ENCODE measurements at regions not wholly inside any gene's neighbourhood (a gene's known extent, or its start where the extent isn't known, plus 50 kb on each side); places are given as distances from the start of the nearest gene placed in this dataset.

DNA sequence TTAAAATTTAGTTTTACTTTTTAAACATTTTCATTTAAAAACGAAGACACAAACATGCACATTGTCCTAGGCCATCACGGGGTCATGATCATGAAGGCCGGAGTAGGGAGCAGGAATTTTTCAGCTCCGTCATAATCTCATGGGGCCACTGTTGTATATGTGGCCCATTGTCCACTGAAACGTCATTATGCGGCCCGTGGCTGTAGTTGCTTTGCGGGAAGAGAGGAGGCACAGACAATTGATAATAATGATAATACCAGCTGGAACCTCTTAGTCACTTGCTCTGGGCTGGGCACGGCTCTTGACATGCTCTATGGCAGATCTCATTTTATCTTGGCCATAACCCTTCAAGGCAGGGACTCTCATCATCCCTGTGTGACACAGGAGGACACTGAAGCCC is 56.5 kb upstream of the FNDC1 start:
- no peak for DNase-seq (ENCODE audit: low read depth in 1 of 2, low spot score in 2 of 2)
- Histone ChIP-seq H3K4ac (replicated peaks; ENCODE audit: insufficient read length, low read depth, low read length) (no peak overlapping the region), H3K4me2 (ENCODE audit: insufficient read depth in 1 of 2, low read depth in 2 of 2, low read length in 2 of 2) (no peak overlapping the region), H2AFZ (ENCODE audit: low read length) (no peak overlapping the region), H4K5ac (ENCODE audit: insufficient read length, low read depth, low read length) (no peak overlapping the region), H3K23me2 (ENCODE audit: low read depth, low read length) (no peaks in the 10 kb centered on the region), H3K9ac (replicated peaks in 1 of 4; ENCODE audit: extremely low read depth in 1 of 4, low read depth in 3 of 4, low read length in 3 of 4) (no peak overlapping the region), H3K4me1 (replicated peaks in 1 of 4; ENCODE audit: control insufficient read depth in 3 of 4, insufficient read depth in 4 of 4, low read length in 3 of 4) (no peaks in the 10 kb centered on the region), H4K20me1 (replicated peaks in 1 of 2; ENCODE audit: control insufficient read depth in 1 of 2, insufficient read depth in 2 of 2, low read length in 2 of 2) (no peaks in the 10 kb centered on the region), H2BK15ac (ENCODE audit: low read length) (no peak overlapping the region), H2BK5ac (ENCODE audit: low read depth, low read length) (no peak overlapping the region), H3K56ac (replicated peaks; ENCODE audit: insufficient read length, low read depth, low read length) (no peak overlapping the region), H3K23ac (ENCODE audit: insufficient read length) (no peak overlapping the region), H3K36me3 (ENCODE audit: control insufficient read depth in 2 of 4, insufficient read depth in 4 of 4, low read length in 3 of 4) (no peaks in the 10 kb centered on the region), H3K14ac (ENCODE audit: insufficient read length) (no peak overlapping the region), H2BK20ac (ENCODE audit: low read length) (no peak overlapping the region), H2BK120ac (replicated peaks; ENCODE audit: low read depth, low read length) (no peak overlapping the region), H3K27me3 (replicated peaks in 1 of 4; ENCODE audit: control insufficient read depth in 3 of 4, extremely low read depth in 1 of 4, insufficient read depth in 3 of 4, low read length in 3 of 4) (peaks cover 0 to 2% (median 0%) of the 10 kb centered on the region in 4 experiments; a peak in 1 of 7 replicates), H2AK5ac (ENCODE audit: low read depth, low read length) (no peak overlapping the region), H3K9me3 (ENCODE audit: insufficient read depth in 2 of 2, low read depth in 1 of 2, low read length in 1 of 2) (no peaks in the 10 kb centered on the region), H4K8ac (ENCODE audit: extremely low read depth, insufficient read depth, low read length) (no peak overlapping the region; the same call in 1 of the 2 replicates), H3K79me1 (ENCODE audit: low read depth, low read length) (no peaks in the 10 kb centered on the region), H2BK12ac (ENCODE audit: low read depth, low read length) (no peak overlapping the region), H3K27ac (ENCODE audit: low read depth, low read length) (no peak overlapping the region), H3K18ac (ENCODE audit: extremely low read depth, low read length) (no peak overlapping the region), H4K91ac (replicated peaks; ENCODE audit: insufficient read length, low read length) (no peak overlapping the region), H3K4me3 (ENCODE audit: extremely low read depth in 1 of 4, insufficient read depth in 2 of 4, low read depth in 3 of 4, low read length in 4 of 4) (no peak overlapping the region), H3K79me2 (ENCODE audit: control insufficient read depth in 1 of 2, insufficient read depth in 2 of 2, low read length in 2 of 2) (no peaks in the 10 kb centered on the region)
- CTCF ChIA-PET (ENCODE audit: partially characterized antibody): interaction anchor here (0.5 to 2.4 kb wide), 12 partner anchors 9 to 200 kb away, joined by 3 to 16 read pairs (median 3); no protein-coding TSS in a partner anchor
- TF ChIP-seq CBX5 (IDR thresholded peaks at IDR 0.05; ENCODE audit: low read depth, low read length): no peak
- TF ChIP-seq NRF1 (IDR thresholded peaks at IDR 0.05; ENCODE audit: low read depth, low read length): no peak
- no peak for TF ChIP-seq SIRT6 (IDR thresholded peaks at IDR 0.05; ENCODE audit: low read length)
- TF ChIP-seq MAFK (IDR thresholded peaks at IDR 0.05; ENCODE audit: low read depth, low read length): no peak
- no peak for TF ChIP-seq GABPA (IDR thresholded peaks at IDR 0.05; ENCODE audit: borderline replicate concordance, insufficient read depth, low read length)
- POLR2A ChIA-PET (ENCODE audit: partially characterized antibody): no interaction called here
- 89% methylated on average over 9 of the region's 9 CpGs; no CpG with 5 or more reads in 1 of the 2 experiments for WGBS, 2 experiments (ENCODE audit: extremely low coverage in 1 of 2, insufficient coverage in 1 of 2, insufficient read length in 1 of 2, insufficient replicate concordance in 2 of 2, low coverage in 1 of 2, low lambda C conversion rate in 2 of 2, missing lambda C conversion rate in 1 of 2)
- no peak for FAIRE-seq

All from H1 (cell line).